ENCODE measurements at regions not wholly inside any gene's neighbourhood (a gene's known extent, or its start where the extent isn't known, plus 50 kb on each side); places are given as distances from the start of the nearest gene placed in this dataset.

DNA sequence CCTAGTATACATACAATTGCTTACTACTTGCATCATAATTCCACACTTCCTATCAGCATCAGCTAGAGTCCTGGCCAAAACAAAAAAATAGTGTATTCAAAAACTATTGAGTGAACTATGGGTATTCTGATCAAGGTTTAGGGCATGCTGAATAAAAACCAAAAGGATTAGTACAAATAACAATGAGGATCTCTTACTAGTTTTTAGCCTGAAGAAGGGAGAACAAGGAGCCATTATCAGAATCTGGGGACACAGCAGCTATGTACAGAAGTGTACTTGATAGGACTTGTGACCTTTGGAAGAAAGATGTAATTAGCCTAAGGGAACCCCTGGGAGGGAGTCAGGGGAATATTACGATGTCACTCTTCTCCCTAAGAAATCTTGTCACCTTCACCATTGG lies 832.2 kb downstream of the SQOR start:
- ChIA-PET RAD21 (ENCODE audit: unreplicated experiment) (no interaction called here), CTCF (no interaction called here), POLR2A (no interaction called here), SMC1A (ENCODE audit: uncharacterized antibody, unreplicated experiment) (interaction anchor here (0.6 kb wide), 1 partner anchor 241 kb away, joined by 3 read pairs; no protein-coding TSS in a partner anchor)
- intact Hi-C loops (cut with micrococcal nuclease; ENCODE audit: unreplicated experiment), result no loop called here
- no TSS peak for BruUV-seq (replicated peaks)
- no peaks in the 10 kb centered on the region for H3K9me3 ChIP-seq (replicated peaks; ENCODE audit: control insufficient read depth, insufficient read depth, low read length)
- H3K4me1 ChIP-seq (ENCODE audit: control insufficient read depth, insufficient read depth, low read length), result no peaks in the 10 kb centered on the region
- no peak overlapping the region for H3K9ac ChIP-seq (ENCODE audit: control insufficient read depth, insufficient read depth, low read length)
- no peak for TF ChIP-seq NFXL1 (IDR thresholded peaks at IDR 0.05; ENCODE audit: borderline replicate concordance)
- no peak for TF ChIP-seq DPF2 (IDR thresholded peaks at IDR 0.05)
- no peak for TF ChIP-seq CEBPB (IDR thresholded peaks at IDR 0.05; ENCODE audit: borderline replicate concordance in 1 of 2, low read depth in 2 of 2, low read length in 2 of 2)
- no peaks in the 10 kb centered on the region for H4K20me1 ChIP-seq (ENCODE audit: control insufficient read depth, insufficient read depth)
- FAIRE-seq, result no peak
- H3K79me2 ChIP-seq (ENCODE audit: control insufficient read depth, insufficient read depth, low read length), result no peaks in the 10 kb centered on the region
- H2AFZ ChIP-seq (ENCODE audit: control insufficient read depth, low read depth, low read length), result no peak overlapping the region
- no peak overlapping the region for H3K4me3 ChIP-seq
- ATAC-seq, result no peak
- no peaks in the 10 kb centered on the region for H3K36me3 ChIP-seq (ENCODE audit: control insufficient read depth in 2 of 2, insufficient read depth in 2 of 2, low read length in 1 of 2)
- H3K4me2 ChIP-seq (ENCODE audit: control insufficient read depth, insufficient read depth), result no peak overlapping the region
- no peak for DNase-seq (ENCODE audit: low read depth, low spot score)
- WGBS (ENCODE audit: insufficient coverage, insufficient replicate concordance, low lambda C conversion rate, missing lambda C conversion rate), result 7% methylated on average over 1 of the region's 1 CpG
- H3K27me3 ChIP-seq (replicated peaks in 1 of 2; ENCODE audit: control insufficient read depth in 2 of 2, insufficient read depth in 2 of 2, low read length in 1 of 2), result no peaks in the 10 kb centered on the region
- H3K27ac ChIP-seq (ENCODE audit: control insufficient read depth, insufficient read depth), result no peak overlapping the region
- in situ Hi-C loops (cut with MboI), result no loop called here

DNA sequence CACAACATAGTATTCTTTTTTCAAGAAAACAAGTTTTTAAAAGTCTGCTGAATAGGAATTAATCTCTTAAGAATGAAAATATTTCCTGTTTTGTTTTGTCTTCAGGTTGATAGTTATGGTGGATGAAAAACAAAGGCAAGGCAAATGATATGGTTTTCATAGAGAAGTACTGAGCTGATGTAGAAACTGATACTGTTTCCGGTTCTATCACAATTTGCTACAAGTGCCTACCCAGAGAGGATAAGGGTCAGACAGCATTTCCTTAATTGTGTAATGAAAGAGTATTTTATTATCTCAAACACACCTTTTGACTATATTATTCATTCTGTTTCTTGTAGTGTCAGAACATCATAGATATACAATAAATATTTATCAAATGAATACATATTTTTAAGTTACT lies 836.3 kb downstream of the SQOR start:
- no peaks in the 10 kb centered on the region for H3K36me3 ChIP-seq (ENCODE audit: control insufficient read depth in 2 of 2, insufficient read depth in 2 of 2, low read length in 1 of 2)
- no peaks in the 10 kb centered on the region for H3K79me2 ChIP-seq (ENCODE audit: control insufficient read depth, insufficient read depth, low read length)
- no peak overlapping the region for H3K27ac ChIP-seq (ENCODE audit: control insufficient read depth, insufficient read depth)
- RAD21 ChIA-PET (ENCODE audit: unreplicated experiment), result no interaction called here
- no peak overlapping the region for H3K4me3 ChIP-seq
- POLR2A ChIA-PET, result interaction anchor here (0.6 kb wide), 1 partner anchor 28 kb away, joined by 4 read pairs; no protein-coding TSS in a partner anchor
- no peaks in the 10 kb centered on the region for H3K4me1 ChIP-seq (ENCODE audit: control insufficient read depth, insufficient read depth, low read length)
- SMC1A ChIA-PET (ENCODE audit: uncharacterized antibody, unreplicated experiment), result no interaction called here
- H2AFZ ChIP-seq (ENCODE audit: control insufficient read depth, low read depth, low read length), result no peak overlapping the region
- intact Hi-C loops (cut with micrococcal nuclease; ENCODE audit: unreplicated experiment) (no loop called here), in situ Hi-C loops (cut with MboI) (no loop called here)
- CTCF ChIA-PET, result no interaction called here
- DNase-seq (ENCODE audit: low read depth, low spot score), result no peak
- FAIRE-seq, result no peak
- WGBS (ENCODE audit: insufficient coverage, insufficient replicate concordance, low lambda C conversion rate, missing lambda C conversion rate), result 0% methylated on average over 1 of the region's 1 CpG
- H3K9me3 ChIP-seq (replicated peaks; ENCODE audit: control insufficient read depth, insufficient read depth, low read length), result no peaks in the 10 kb centered on the region
- TF ChIP-seq SMAD1 (IDR thresholded peaks at IDR 0.05; ENCODE audit: low read depth, partially characterized antibody), result no peak
- TF ChIP-seq ZSCAN29 (IDR thresholded peaks at IDR 0.05), result no peak
- TF ChIP-seq, protein P1, sequence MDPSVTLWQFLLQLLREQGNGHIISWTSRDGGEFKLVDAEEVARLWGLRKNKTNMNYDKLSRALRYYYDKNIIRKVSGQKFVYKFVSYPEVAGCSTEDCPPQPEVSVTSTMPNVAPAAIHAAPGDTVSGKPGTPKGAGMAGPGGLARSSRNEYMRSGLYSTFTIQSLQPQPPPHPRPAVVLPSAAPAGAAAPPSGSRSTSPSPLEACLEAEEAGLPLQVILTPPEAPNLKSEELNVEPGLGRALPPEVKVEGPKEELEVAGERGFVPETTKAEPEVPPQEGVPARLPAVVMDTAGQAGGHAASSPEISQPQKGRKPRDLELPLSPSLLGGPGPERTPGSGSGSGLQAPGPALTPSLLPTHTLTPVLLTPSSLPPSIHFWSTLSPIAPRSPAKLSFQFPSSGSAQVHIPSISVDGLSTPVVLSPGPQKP (IDR thresholded peaks at IDR 0.05; ENCODE audit: low read depth, low read length), result no peak
- TF ChIP-seq NR2C2 (IDR thresholded peaks at IDR 0.05; ENCODE audit: borderline replicate concordance, control insufficient read depth, insufficient read length, low read depth), result no peak
- TF ChIP-seq, protein P2, sequence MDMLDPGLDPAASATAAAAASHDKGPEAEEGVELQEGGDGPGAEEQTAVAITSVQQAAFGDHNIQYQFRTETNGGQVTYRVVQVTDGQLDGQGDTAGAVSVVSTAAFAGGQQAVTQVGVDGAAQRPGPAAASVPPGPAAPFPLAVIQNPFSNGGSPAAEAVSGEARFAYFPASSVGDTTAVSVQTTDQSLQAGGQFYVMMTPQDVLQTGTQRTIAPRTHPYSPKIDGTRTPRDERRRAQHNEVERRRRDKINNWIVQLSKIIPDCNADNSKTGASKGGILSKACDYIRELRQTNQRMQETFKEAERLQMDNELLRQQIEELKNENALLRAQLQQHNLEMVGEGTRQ (IDR thresholded peaks at IDR 0.05; ENCODE audit: borderline replicate concordance, low read depth, low read length), result no peak
- no peak for TF ChIP-seq CEBPB (IDR thresholded peaks at IDR 0.05; ENCODE audit: borderline replicate concordance in 1 of 2, low read depth in 2 of 2, low read length in 2 of 2)
- no peak for TF ChIP-seq HDAC6 (IDR thresholded peaks at IDR 0.05; ENCODE audit: unreplicated experiment)
- TF ChIP-seq, protein P3, sequence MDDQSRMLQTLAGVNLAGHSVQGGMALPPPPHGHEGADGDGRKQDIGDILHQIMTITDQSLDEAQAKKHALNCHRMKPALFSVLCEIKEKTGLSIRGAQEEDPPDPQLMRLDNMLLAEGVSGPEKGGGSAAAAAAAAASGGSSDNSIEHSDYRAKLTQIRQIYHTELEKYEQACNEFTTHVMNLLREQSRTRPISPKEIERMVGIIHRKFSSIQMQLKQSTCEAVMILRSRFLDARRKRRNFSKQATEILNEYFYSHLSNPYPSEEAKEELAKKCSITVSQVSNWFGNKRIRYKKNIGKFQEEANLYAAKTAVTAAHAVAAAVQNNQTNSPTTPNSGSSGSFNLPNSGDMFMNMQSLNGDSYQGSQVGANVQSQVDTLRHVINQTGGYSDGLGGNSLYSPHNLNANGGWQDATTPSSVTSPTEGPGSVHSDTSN (IDR thresholded peaks at IDR 0.05; ENCODE audit: insufficient replicate concordance, low read depth, low read length), result no peak
- no peak overlapping the region for H3K9ac ChIP-seq (ENCODE audit: control insufficient read depth, insufficient read depth, low read length)
- no peak overlapping the region for H3K4me2 ChIP-seq (ENCODE audit: control insufficient read depth, insufficient read depth)
- no peaks in the 10 kb centered on the region for H4K20me1 ChIP-seq (ENCODE audit: control insufficient read depth, insufficient read depth)
- H3K27me3 ChIP-seq (replicated peaks in 1 of 2; ENCODE audit: control insufficient read depth in 2 of 2, insufficient read depth in 2 of 2, low read length in 1 of 2), result no peaks in the 10 kb centered on the region
- ATAC-seq, result no peak
- no TSS peak for BruUV-seq (replicated peaks)

All from GM12878 (cell line).